ENCODE measurements at regions not wholly inside any gene's neighbourhood (a gene's known extent, or its start where the extent isn't known, plus 50 kb on each side); places are given as distances from the start of the nearest gene placed in this dataset.

- H3K27me3 ChIP-seq (ENCODE audit: control insufficient read depth in 2 of 2, insufficient read depth in 2 of 2, low read length in 2 of 2) = no peaks in the 10 kb centered on the region
- no peak overlapping the region for H3K4me3 ChIP-seq
- no peak overlapping the region for H3K4me2 ChIP-seq (ENCODE audit: insufficient read depth, low read length)
- H3K36me3 ChIP-seq (ENCODE audit: control insufficient read depth, insufficient read depth, low read length) = no peaks in the 10 kb centered on the region
- BruUV-seq (replicated peaks) = no TSS peak
- WGBS (ENCODE audit: insufficient coverage, low coverage, missing lambda C conversion rate) = 3% methylated on average over 4 of the region's 4 CpGs
- TF ChIP-seq RAD21 (CRISPR knock-in tag; conservative IDR thresholded peaks at IDR 0.05 in 1 of 2, IDR thresholded peaks at IDR 0.05 in 1 of 2) = peak in 1 of 2 experiments; percentile 50; a peak in 2 of 4 replicates
- no peak for TF ChIP-seq CC2D1A (IDR thresholded peaks at IDR 0.05)
- no peaks in the 10 kb centered on the region for H4K20me1 ChIP-seq (replicated peaks; ENCODE audit: control insufficient read depth, insufficient read depth, low read length)
- ATAC-seq = no peak
- H3K9me3 ChIP-seq (replicated peaks; ENCODE audit: control insufficient read depth, insufficient read depth, low read depth, low read length) = no peaks in the 10 kb centered on the region; the same call in 1 of the 2 replicates
- H2AFZ ChIP-seq (ENCODE audit: low read depth, low read length) = no peak overlapping the region
- peak in 1 of 4 experiments; percentile 10 for DNase-seq (ENCODE audit: extremely low read depth in 1 of 4, low spot score in 3 of 4)
- H3K79me2 ChIP-seq (ENCODE audit: control insufficient read depth, insufficient read depth, low read length) = no peaks in the 10 kb centered on the region
- H3K9ac ChIP-seq (ENCODE audit: insufficient read depth in 1 of 2, low read depth in 2 of 2, low read length in 2 of 2) = no peak overlapping the region
- ChIA-PET POLR2A (no interaction called here), CTCF (ENCODE audit: low intra/inter-chr PET ratio) (no interaction called here)
- H3K27ac ChIP-seq (ENCODE audit: extremely low read depth, low read depth, low read length) = no peak overlapping the region
- H3K9me1 ChIP-seq (ENCODE audit: control insufficient read depth, insufficient read depth, low read length) = no peaks in the 10 kb centered on the region
- intact Hi-C loops (cut with micrococcal nuclease) (loop anchor here (5.0 kb wide), 1 partner anchor 858 kb away; no protein-coding TSS in a partner anchor), in situ Hi-C loops (cut with MboI) (no loop called here)
- FAIRE-seq = no peak
- no peaks in the 10 kb centered on the region for H3K4me1 ChIP-seq (replicated peaks in 1 of 2; ENCODE audit: control insufficient read depth in 2 of 2, insufficient read depth in 2 of 2, low read length in 2 of 2)
Measured at GRCh38 chr6:122289762-122290539, 109.5 kb upstream of the HSF2 start.

- H3K4me3 ChIP-seq = no peak overlapping the region
- FAIRE-seq = no peak
- H3K9me3 ChIP-seq (replicated peaks; ENCODE audit: control insufficient read depth, insufficient read depth, low read depth, low read length) = no peaks in the 10 kb centered on the region
- TF ChIP-seq KHSRP (IDR thresholded peaks at IDR 0.05) (no peak), GTF3C2 (IDR thresholded peaks at IDR 0.05; ENCODE audit: borderline replicate concordance, extremely low read depth, insufficient read length) (no peak), ATF1 (CRISPR knock-in tag; IDR thresholded peaks at IDR 0.05) (no peak), ATF1 (tag; IDR thresholded peaks at IDR 0.05) (no peak), JUND (IDR thresholded peaks at IDR 0.05; ENCODE audit: borderline replicate concordance, low read depth, low read length) (no peak), JUND (tag; IDR thresholded peaks at IDR 0.05; ENCODE audit: borderline replicate concordance, low read depth, low read length) (no peak), USF1 (CRISPR knock-in tag; IDR thresholded peaks at IDR 0.05) (no peak)
- H3K9me1 ChIP-seq (ENCODE audit: control insufficient read depth, insufficient read depth, low read length) = no peaks in the 10 kb centered on the region
- H3K4me2 ChIP-seq (ENCODE audit: insufficient read depth, low read length) = no peak overlapping the region
- WGBS (ENCODE audit: insufficient coverage, low coverage, missing lambda C conversion rate) = 0% methylated on average over 2 of the region's 2 CpGs
- H4K20me1 ChIP-seq (replicated peaks; ENCODE audit: control insufficient read depth, insufficient read depth, low read length) = no peaks in the 10 kb centered on the region
- no peaks in the 10 kb centered on the region for H3K27me3 ChIP-seq (ENCODE audit: control insufficient read depth in 2 of 2, insufficient read depth in 2 of 2, low read length in 2 of 2)
- POLR2A ChIA-PET = no interaction called here
- in situ Hi-C loops (cut with MboI) = no loop called here
- no peaks in the 10 kb centered on the region for H3K79me2 ChIP-seq (ENCODE audit: control insufficient read depth, insufficient read depth, low read length)
- no peaks in the 10 kb centered on the region for H3K4me1 ChIP-seq (replicated peaks in 1 of 2; ENCODE audit: control insufficient read depth in 2 of 2, insufficient read depth in 2 of 2, low read length in 2 of 2)
- no peak overlapping the region for H3K27ac ChIP-seq (ENCODE audit: extremely low read depth, low read depth, low read length)
- CTCF ChIA-PET (ENCODE audit: low intra/inter-chr PET ratio) = no interaction called here
- BruUV-seq (replicated peaks) = no TSS peak
- intact Hi-C loops (cut with micrococcal nuclease) = no loop called here
- no peak for ATAC-seq
- H2AFZ ChIP-seq (ENCODE audit: low read depth, low read length) = no peak overlapping the region
- H3K9ac ChIP-seq (ENCODE audit: insufficient read depth in 1 of 2, low read depth in 2 of 2, low read length in 2 of 2) = no peak overlapping the region
- H3K36me3 ChIP-seq (ENCODE audit: control insufficient read depth, insufficient read depth, low read length) = no peaks in the 10 kb centered on the region
- no peak for DNase-seq (ENCODE audit: extremely low read depth in 1 of 4, low spot score in 3 of 4)
Measured at GRCh38 chr6:122297010-122297409, 102.4 kb upstream of the HSF2 start.

Data from K562 (cell line).